ENCODE measurements at regions not wholly inside any gene's neighbourhood (a gene's known extent, or its start where the extent isn't known, plus 50 kb on each side); places are given as distances from the start of the nearest gene placed in this dataset.

- CTCF ChIA-PET: no interaction called here
- Mint-ChIP-seq H3K27ac (no peak overlapping the region), H3K4me1 (ENCODE audit: low read depth) (peaks cover 18% of the 10 kb centered on the region), H3K4me3 (no peak overlapping the region), H3K9me3 (no peaks in the 10 kb centered on the region), H3K27me3 (peaks cover 17% of the 10 kb centered on the region), H3K36me3 (no peaks in the 10 kb centered on the region)
- intact Hi-C loops (cut with micrococcal nuclease): no loop called here
- POLR2A ChIA-PET: no interaction called here
- no peak for DNase-seq
These were observed 78.7 kb upstream of the CCND1 start for GRCh38 chr11:69562302-69562701.

- intact Hi-C loops (cut with micrococcal nuclease): no loop called here
- no peak overlapping the region for H3K27ac Mint-ChIP-seq
- peaks cover 18% of the 10 kb centered on the region for H3K4me1 Mint-ChIP-seq (ENCODE audit: low read depth)
These were observed 78.1 kb upstream of the CCND1 start for GRCh38 chr11:69562816-69563215.

GRCh38 chr11:69563306-69563705 is 77.7 kb upstream of the CCND1 start:
- DNase-seq: no peak
- Mint-ChIP-seq H3K27ac (no peak overlapping the region), H3K9me3 (no peaks in the 10 kb centered on the region), H3K4me1 (ENCODE audit: low read depth) (peaks cover 13% of the 10 kb centered on the region), H3K36me3 (no peaks in the 10 kb centered on the region), H3K4me3 (no peak overlapping the region), H3K27me3 (peaks cover 17% of the 10 kb centered on the region)
- ChIA-PET CTCF (no interaction called here), POLR2A (no interaction called here)
- intact Hi-C loops (cut with micrococcal nuclease): no loop called here

More at GRCh38 chr11:69562816-69563215, 78.1 kb upstream of the CCND1 start:
- Mint-ChIP-seq H3K4me3 (no peak overlapping the region), H3K27me3 (peaks cover 17% of the 10 kb centered on the region), H3K9me3 (no peaks in the 10 kb centered on the region), H3K36me3 (no peaks in the 10 kb centered on the region)
- no peak for DNase-seq
- ChIA-PET POLR2A (no interaction called here), CTCF (no interaction called here)

GRCh38 chr11:69563946-69564775 is 76.8 kb upstream of the CCND1 start:
- H3K27me3 Mint-ChIP-seq: peaks cover 18% of the 10 kb centered on the region
- H3K4me1 Mint-ChIP-seq (ENCODE audit: low read depth): peaks cover 5% of the 10 kb centered on the region
- intact Hi-C loops (cut with micrococcal nuclease): no loop called here
- ChIA-PET CTCF (no interaction called here), POLR2A (no interaction called here)
- DNase-seq: no peak
- no peak overlapping the region for H3K4me3 Mint-ChIP-seq
- no peaks in the 10 kb centered on the region for H3K36me3 Mint-ChIP-seq
- no peak overlapping the region for H3K27ac Mint-ChIP-seq
- no peaks in the 10 kb centered on the region for H3K9me3 Mint-ChIP-seq

GRCh38 chr11:69566001-69566400 is 75.0 kb upstream of the CCND1 start:
- Mint-ChIP-seq H3K27ac (no peak overlapping the region), H3K4me1 (ENCODE audit: low read depth) (no peaks in the 10 kb centered on the region), H3K27me3 (peaks cover 10% of the 10 kb centered on the region), H3K4me3 (no peak overlapping the region), H3K36me3 (no peaks in the 10 kb centered on the region), H3K9me3 (no peaks in the 10 kb centered on the region)
- no peak for DNase-seq
- POLR2A ChIA-PET: no interaction called here
- intact Hi-C loops (cut with micrococcal nuclease): no loop called here
- CTCF ChIA-PET: no interaction called here

GRCh38 chr11:69567951-69568808 is 72.8 kb upstream of the CCND1 start:
- POLR2A ChIA-PET: no interaction called here
- Mint-ChIP-seq H3K4me3 (no peak overlapping the region), H3K4me1 (ENCODE audit: low read depth) (no peaks in the 10 kb centered on the region), H3K27ac (no peak overlapping the region), H3K9me3 (no peaks in the 10 kb centered on the region), H3K27me3 (peaks cover 18% of the 10 kb centered on the region), H3K36me3 (no peaks in the 10 kb centered on the region)
- DNase-seq: no peak
- CTCF ChIA-PET: no interaction called here
- intact Hi-C loops (cut with micrococcal nuclease): no loop called here

GRCh38 chr11:69568809-69569097 is 72.2 kb upstream of the CCND1 start:
- H3K9me3 Mint-ChIP-seq: no peaks in the 10 kb centered on the region
- POLR2A ChIA-PET: no interaction called here
- no peak for DNase-seq
- no peak overlapping the region for H3K27ac Mint-ChIP-seq
- intact Hi-C loops (cut with micrococcal nuclease): no loop called here
- CTCF ChIA-PET: no interaction called here
- H3K27me3 Mint-ChIP-seq: peaks cover 20% of the 10 kb centered on the region
- H3K4me1 Mint-ChIP-seq (ENCODE audit: low read depth): no peaks in the 10 kb centered on the region
- no peaks in the 10 kb centered on the region for H3K36me3 Mint-ChIP-seq
- H3K4me3 Mint-ChIP-seq: no peak overlapping the region

- Mint-ChIP-seq H3K4me1 (ENCODE audit: low read depth) (no peaks in the 10 kb centered on the region), H3K9me3 (no peaks in the 10 kb centered on the region), H3K4me3 (no peak overlapping the region), H3K27ac (no peak overlapping the region), H3K36me3 (no peaks in the 10 kb centered on the region), H3K27me3 (peaks cover 20% of the 10 kb centered on the region)
- intact Hi-C loops (cut with micrococcal nuclease): no loop called here
- DNase-seq: no peak
- ChIA-PET CTCF (no interaction called here), POLR2A (no interaction called here)
These were observed 71.4 kb upstream of the CCND1 start for GRCh38 chr11:69569306-69570200.

GRCh38 chr11:69572233-69572860 is 68.6 kb upstream of the CCND1 start:
- Mint-ChIP-seq H3K27me3 (peaks cover 34% of the 10 kb centered on the region), H3K4me1 (ENCODE audit: low read depth) (no peaks in the 10 kb centered on the region), H3K27ac (no peak overlapping the region), H3K9me3 (no peaks in the 10 kb centered on the region), H3K4me3 (no peak overlapping the region), H3K36me3 (no peaks in the 10 kb centered on the region)
- DNase-seq: no peak
- intact Hi-C loops (cut with micrococcal nuclease): no loop called here
- POLR2A ChIA-PET: no interaction called here
- CTCF ChIA-PET: no interaction called here

GRCh38 chr11:69572861-69573260 is 68.1 kb upstream of the CCND1 start:
- no peak overlapping the region for H3K4me3 Mint-ChIP-seq
- intact Hi-C loops (cut with micrococcal nuclease): no loop called here
- POLR2A ChIA-PET: interaction anchor here (1.0 kb wide), 1 partner anchor 334 kb away, joined by 4 read pairs; no protein-coding TSS in a partner anchor

GRCh38 chr11:69573761-69574607 is 67.0 kb upstream of the CCND1 start:
- Mint-ChIP-seq H3K27me3 (peaks cover 38% of the 10 kb centered on the region), H3K4me1 (ENCODE audit: low read depth) (no peaks in the 10 kb centered on the region), H3K27ac (no peak overlapping the region), H3K9me3 (no peaks in the 10 kb centered on the region), H3K36me3 (no peaks in the 10 kb centered on the region), H3K4me3 (no peak overlapping the region)
- ChIA-PET POLR2A (interaction anchor here (1.0 kb wide), 1 partner anchor 335 kb away, joined by 4 read pairs; no protein-coding TSS in a partner anchor), CTCF (interaction anchor here (1.5 kb wide), 1 partner anchor 16 kb away, joined by 3 read pairs; no protein-coding TSS in a partner anchor)
- no peak for DNase-seq
- intact Hi-C loops (cut with micrococcal nuclease): no loop called here

More at GRCh38 chr11:69572861-69573260, 68.1 kb upstream of the CCND1 start:
- no peaks in the 10 kb centered on the region for H3K36me3 Mint-ChIP-seq
- no peaks in the 10 kb centered on the region for H3K9me3 Mint-ChIP-seq
- no peaks in the 10 kb centered on the region for H3K4me1 Mint-ChIP-seq (ENCODE audit: low read depth)
- DNase-seq: no peak
- no peak overlapping the region for H3K27ac Mint-ChIP-seq
- peaks cover 37% of the 10 kb centered on the region for H3K27me3 Mint-ChIP-seq
- CTCF ChIA-PET: no interaction called here

All from activated CD4-positive, alpha-beta memory T cell treated with anti-CD3 and anti-CD28 coated beads for 36 hours (primary cell).